SIG-M5 treated with dmso at 0.1 percent for 504 hours (cell line): ENCODE measurements at regions not wholly inside any gene's neighbourhood (a gene's known extent, or its start where the extent isn't known, plus 50 kb on each side); places are given as distances from the start of the nearest gene placed in this dataset.
"Not testable (repeated sequence)": the region's sequence is repeated elsewhere in the genome, so short reads cannot be mapped to it uniquely, and the experiment has no call there.

Experiments used
- DNase-seq: peaks from one replicate; lab custom pipeline; 2025; ENCODE audit not compliant: unreplicated experiment; lab: John Stamatoyannopoulos, UW

DNA sequence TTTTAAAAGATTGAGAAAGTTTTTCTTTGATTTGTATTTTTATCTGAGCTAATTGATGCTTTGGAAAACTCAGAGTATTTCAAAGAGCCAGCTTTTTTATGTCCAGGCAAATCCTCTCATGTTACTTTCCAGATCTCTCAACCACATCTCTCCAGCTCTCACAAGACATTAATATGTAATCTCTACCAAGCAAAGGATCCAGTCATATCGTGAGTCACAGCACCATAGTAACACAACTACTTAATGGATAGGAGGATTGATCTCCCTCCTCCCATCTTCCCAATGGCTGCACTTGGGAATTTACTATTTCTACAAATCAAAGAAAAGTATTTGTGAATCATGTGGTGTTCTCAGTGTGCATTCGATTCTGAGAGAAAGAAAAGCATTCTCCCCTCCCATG lies 63.3 kb downstream of the POU4F1 start:
- no peak for DNase-seq

- DNase-seq: not testable (repeated sequence)
These were observed 77.3 kb downstream of the POU4F1 start for GRCh38 chr13:78526044-78526443.

GRCh38 chr13:78524936-78525335 lies 78.4 kb downstream of the POU4F1 start:
- no peak for DNase-seq

DNA sequence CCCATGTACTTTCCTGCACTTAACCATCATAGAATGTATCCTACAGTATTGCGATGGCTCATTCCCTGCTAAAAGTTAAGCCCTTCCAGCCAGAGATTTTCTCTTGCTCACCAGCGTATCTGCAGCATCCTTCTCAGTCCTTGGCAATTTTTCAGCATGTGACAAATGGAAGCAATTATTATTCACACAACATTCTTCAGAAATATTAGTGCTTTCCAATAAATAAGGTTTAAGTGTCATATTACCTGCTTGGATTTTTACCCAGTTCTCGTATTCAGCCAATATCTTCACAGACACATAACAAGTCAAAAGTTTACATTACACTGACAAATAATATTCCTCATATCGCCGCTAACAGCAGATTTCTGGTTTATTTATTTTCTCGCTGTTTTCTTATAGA lies 82.3 kb downstream of the POU4F1 start:
- no peak for DNase-seq

DNA sequence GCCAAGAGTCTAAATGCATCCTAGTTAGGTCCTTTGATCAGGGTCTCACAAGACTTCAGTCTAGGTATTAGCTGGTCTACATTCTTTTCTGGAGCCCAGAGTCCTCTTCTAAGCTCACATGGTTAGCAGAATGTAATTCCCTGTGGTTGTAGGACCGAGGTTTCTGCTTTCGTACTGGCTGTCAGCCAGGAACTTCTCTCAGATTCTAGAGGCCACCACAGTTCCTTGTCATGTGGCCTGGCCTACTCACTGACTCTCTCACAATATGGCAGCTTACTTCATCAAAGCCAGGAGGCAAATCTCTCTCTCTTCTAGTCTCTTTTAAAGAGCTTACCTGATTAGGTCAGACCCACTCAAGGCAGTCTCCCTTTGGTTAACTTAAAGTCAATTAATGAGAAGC lies 82.9 kb downstream of the POU4F1 start:
- DNase-seq: no peak

DNA sequence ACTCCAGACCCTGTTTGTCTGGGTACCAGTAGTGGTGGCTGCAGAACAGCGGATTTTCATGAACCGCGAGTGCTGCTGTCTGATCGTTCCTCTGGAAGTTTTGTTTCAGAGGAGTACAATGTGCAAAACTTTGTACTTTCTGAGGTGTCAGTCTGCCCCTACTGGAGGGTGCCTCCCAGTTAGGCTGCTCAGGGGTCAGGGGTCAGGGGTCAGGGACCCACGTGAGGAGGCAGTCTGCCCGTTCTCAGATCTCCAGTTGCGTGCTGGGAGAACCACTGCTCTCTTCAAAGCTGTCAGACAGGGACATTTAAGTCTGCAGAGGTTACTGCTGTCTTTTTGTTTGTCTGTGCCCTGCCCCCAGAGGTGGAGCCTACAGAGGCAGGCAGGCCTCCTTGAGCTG lies 84.9 kb downstream of the POU4F1 start:
- not testable (repeated sequence) for DNase-seq

DNA sequence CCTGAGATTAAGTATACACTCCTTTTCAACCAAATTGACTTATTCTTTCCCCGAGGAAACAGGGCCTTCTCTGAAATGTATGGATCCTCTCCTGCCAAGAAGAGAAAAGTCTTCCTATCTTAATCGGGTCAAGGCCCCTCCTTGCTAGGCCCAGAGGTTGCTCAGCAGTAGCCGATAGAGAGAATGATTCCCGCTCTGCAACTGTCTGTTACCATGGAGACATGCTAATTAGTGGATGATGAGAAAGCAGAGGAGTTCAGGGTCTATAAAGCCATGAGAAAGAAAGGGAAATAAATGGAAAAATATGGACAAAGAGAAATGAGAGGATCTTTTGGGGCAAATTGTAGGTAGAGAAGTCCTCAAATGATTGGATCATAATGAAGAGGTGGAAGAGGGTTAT lies 103.5 kb downstream of the POU4F1 start:
- no peak for DNase-seq

- no peak for DNase-seq
These were observed 105.5 kb downstream of the POU4F1 start for GRCh38 chr13:78497702-78498355.

DNA sequence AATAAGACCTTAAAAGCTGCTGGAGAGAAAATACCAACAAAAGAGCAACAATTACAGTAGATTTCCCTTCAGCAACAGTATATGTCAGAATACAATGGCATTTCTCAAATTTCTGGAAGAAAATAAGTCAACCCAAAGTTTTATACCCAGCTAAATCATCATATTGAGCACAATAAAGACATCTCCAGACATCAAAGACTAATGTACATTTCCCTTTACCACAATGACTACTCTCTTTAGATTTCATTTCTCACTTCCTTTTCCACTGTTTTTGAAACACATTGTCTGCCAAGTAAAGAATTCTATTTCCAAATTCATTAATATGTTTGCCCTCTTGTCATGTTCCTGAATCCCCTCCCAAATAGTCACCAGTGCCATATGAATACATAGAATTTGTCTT lies 111.4 kb downstream of the POU4F1 start:
- DNase-seq: no peak

DNA sequence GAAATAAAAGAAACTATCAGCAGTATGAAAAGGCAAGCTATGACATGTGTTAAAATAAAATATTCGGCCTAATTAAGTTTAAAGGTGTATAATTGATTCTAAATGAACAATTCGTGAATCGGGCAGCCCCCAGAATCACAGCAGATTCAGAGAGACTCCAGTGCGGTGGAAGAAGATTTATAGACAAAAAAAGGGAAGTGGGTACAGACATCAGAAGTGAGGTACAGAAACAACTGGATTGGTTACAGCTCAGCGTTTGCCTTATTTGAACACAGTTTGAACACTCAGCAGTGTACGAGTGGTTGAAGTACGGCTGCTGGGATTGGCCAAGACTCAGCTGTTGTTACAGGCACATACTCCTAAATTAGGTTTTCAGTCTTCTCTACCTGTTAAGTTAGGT lies 113.1 kb downstream of the POU4F1 start:
- not testable (repeated sequence) for DNase-seq

- DNase-seq: no peak
These were observed 115.6 kb downstream of the POU4F1 start for GRCh38 chr13:78487707-78488106.

- no peak for DNase-seq
These were observed 117.5 kb downstream of the POU4F1 start for GRCh38 chr13:78485803-78486202.

GRCh38 chr13:78478183-78478582 lies 125.2 kb downstream of the POU4F1 start:
- DNase-seq: no peak

DNA sequence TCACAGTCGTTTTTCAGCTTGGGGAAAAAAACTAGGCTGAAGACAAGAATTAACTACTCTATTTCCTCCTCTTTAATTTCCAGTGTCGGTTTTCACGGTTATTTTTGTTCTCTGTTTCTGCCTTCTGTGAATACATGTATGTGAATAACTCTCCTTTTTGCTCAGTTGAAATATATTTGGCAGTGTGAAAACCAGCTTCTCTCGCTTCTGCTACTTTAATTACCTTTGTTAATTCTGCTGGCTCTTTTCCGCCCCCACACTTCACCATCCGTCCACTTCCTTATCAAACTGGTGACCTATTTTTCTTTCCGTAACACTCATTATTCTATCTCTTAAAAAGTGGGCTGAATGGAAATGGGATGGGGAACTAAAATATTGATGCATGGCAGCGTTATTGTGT lies 126.4 kb downstream of the POU4F1 start:
- DNase-seq: no peak

GRCh38 chr13:78468621-78469020 lies 134.7 kb downstream of the POU4F1 start:
- DNase-seq: no peak

- no peak for DNase-seq
These were observed 138.1 kb downstream of the POU4F1 start for GRCh38 chr13:78465250-78465649.

GRCh38 chr13:78460176-78460575 lies 143.2 kb downstream of the POU4F1 start:
- DNase-seq: no peak

DNA sequence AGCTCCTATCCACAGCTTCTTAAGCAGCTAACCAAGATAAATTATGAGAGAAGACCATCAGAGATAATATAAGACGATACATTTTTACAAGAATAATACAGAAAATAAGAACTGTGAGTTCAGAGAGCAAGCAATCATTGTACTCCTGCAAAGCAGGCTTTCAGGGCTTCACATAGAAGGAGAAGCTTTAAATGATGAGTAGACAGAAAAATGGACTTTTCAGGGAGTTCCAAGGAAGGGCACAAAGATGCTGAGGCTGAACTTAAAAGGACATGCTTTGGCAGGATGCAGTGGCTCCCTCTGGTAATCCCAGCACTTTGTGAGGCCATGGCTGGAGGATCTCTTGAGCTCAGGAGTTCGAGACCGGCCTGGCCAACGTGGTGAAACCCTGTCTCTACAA lies 159.5 kb downstream of the POU4F1 start:
- DNase-seq: no peak

- DNase-seq: no peak
These were observed 165.6 kb downstream of the POU4F1 start for GRCh38 chr13:78437781-78438180.

DNA sequence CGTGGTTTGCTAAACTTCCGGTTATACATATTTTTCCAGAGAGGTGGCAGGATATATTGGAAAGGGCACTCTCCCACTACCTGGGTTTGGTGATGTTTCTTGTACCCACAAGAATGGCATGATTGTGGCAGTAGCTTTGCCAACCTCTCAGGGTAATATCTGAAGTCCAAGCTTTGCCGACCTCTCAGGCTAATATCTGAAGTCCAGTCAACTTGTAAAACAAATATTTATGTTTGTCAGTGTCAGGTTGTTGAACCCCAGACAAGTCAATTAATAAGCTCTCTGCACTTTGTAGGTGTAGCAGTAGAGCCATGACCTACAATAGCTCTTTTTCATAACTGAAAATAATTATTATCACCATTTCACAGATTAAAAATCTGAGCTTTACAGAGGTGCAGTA lies 167.0 kb downstream of the POU4F1 start:
- DNase-seq: no peak

GRCh38 chr13:78431328-78431727 lies 172.0 kb downstream of the POU4F1 start:
- DNase-seq: no peak

GRCh38 chr13:78430811-78431210 lies 172.5 kb downstream of the POU4F1 start:
- DNase-seq: no peak

DNA sequence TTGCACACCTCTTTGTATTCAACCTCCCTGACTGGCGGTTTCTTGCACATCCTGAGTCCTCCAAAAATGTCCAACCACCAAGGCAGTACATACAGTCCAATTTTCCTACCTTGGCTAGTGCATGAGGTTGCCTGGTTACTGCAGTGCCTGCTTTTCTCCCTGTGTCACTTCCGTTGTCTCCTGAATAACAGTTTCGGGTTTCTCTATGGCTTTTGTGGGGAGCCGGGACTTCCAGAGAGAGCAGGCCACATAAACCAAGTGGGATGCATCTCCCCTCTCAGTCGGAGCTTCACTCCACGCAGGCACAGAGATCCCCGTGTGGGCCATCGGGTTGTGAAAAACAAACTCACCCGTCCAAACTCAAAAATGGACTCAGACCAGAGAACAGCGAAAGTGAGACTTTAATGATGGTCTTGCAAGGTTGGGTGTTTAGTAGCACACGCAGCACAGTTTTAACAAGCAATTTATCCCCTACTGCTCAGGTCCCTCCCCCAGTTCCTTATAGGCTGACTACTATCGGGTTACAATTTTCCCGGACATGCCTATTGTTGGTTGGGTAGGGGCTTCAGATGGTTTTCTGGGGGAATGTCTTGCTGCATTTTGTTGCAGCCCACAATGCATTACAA lies 173.1 kb downstream of the POU4F1 start:
- no peak for DNase-seq
